Adrenal gland (tissue), 5 donors: ENCODE measurements at regions not wholly inside any gene's neighbourhood (a gene's known extent, or its start where the extent isn't known, plus 50 kb on each side); places are given as distances from the start of the nearest gene placed in this dataset.

Experiments used
- POLR2A ChIP-seq, 2 donors: fragments of 450-650 bp; IDR thresholded peaks; one replicate each; pipeline ENCODE4 v1.6.1; 2017; ENCODE audit warnings: antibody characterized with exemption in 2 of 2, mild to moderate bottlenecking in 2 of 2, moderate library complexity in 1 of 2
- TF ChIP-seq, protein P1 (sequence below), 6 experiments: fragments of 450-650 bp in 4 of 6; fragments of 200-600 bp in 2 of 6; sonication (generic) in 1 of 6; IDR thresholded peaks; 1 replicate in 5 of 6; 2 replicates in 1 of 6; pipeline versions ENCODE4 v1.5.1 to v1.8.0; 2016 to 2021; ENCODE audit warnings: antibody characterized with exemption in 6 of 6, mild to moderate bottlenecking in 2 of 6, moderate library complexity in 1 of 6
- donor health status: DM: no; HTN: no; CAD: no.

DNA sequence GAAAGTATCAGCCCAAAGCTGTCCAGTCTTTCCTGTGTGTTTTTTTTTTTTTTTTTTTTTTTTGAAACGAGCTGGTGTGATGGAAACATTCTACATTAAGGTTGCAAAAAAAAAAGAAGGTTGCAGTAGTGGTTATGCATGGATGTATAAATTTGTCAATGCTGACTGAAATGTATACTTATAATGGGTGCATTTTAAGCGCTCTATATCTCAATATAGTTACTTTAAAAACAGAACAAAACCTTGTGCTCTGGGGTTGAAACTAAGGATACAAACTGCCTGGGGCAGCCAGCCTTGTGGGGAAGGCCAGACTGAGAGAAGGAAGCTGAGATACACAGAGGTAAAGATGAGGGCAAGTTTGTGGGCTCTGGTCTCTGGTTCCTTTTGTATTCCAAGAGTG lies 87.3 kb upstream of the RMST start:
- TF ChIP-seq, protein P1, sequence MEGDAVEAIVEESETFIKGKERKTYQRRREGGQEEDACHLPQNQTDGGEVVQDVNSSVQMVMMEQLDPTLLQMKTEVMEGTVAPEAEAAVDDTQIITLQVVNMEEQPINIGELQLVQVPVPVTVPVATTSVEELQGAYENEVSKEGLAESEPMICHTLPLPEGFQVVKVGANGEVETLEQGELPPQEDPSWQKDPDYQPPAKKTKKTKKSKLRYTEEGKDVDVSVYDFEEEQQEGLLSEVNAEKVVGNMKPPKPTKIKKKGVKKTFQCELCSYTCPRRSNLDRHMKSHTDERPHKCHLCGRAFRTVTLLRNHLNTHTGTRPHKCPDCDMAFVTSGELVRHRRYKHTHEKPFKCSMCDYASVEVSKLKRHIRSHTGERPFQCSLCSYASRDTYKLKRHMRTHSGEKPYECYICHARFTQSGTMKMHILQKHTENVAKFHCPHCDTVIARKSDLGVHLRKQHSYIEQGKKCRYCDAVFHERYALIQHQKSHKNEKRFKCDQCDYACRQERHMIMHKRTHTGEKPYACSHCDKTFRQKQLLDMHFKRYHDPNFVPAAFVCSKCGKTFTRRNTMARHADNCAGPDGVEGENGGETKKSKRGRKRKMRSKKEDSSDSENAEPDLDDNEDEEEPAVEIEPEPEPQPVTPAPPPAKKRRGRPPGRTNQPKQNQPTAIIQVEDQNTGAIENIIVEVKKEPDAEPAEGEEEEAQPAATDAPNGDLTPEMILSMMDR (IDR thresholded peaks at IDR 0.05): no peak
- TF ChIP-seq POLR2A (IDR thresholded peaks at IDR 0.05): no peak
